ENCODE measurements at regions not wholly inside any gene's neighbourhood (a gene's known extent, or its start where the extent isn't known, plus 50 kb on each side); places are given as distances from the start of the nearest gene placed in this dataset.

- no peak for TF ChIP-seq POLR2AphosphoS5 (IDR thresholded peaks at IDR 0.05; ENCODE audit: low read depth, low read length)
- no peak for TF ChIP-seq ZNF34 (CRISPR knock-in tag; IDR thresholded peaks at IDR 0.05; ENCODE audit: borderline replicate concordance)
- TF ChIP-seq NFYC (CRISPR knock-in tag; IDR thresholded peaks at IDR 0.05) = no peak
- TF ChIP-seq FOXJ3 (CRISPR knock-in tag; IDR thresholded peaks at IDR 0.05; ENCODE audit: borderline replicate concordance) = no peak
- TF ChIP-seq RARA (CRISPR knock-in tag; IDR thresholded peaks at IDR 0.05) = no peak
- no peak for TF ChIP-seq ZBTB33 (CRISPR knock-in tag; IDR thresholded peaks at IDR 0.05)
Observed at GRCh38 chr9:108396193-108396592, 459.6 kb downstream of the ACTL7B start.

Measured in HepG2 (cell line).